ENCODE measurements at regions not wholly inside any gene's neighbourhood (a gene's known extent, or its start where the extent isn't known, plus 50 kb on each side); places are given as distances from the start of the nearest gene placed in this dataset.
"Not testable (repeated sequence)": the region's sequence is repeated elsewhere in the genome, so short reads cannot be mapped to it uniquely, and the experiment has no call there.

DNA sequence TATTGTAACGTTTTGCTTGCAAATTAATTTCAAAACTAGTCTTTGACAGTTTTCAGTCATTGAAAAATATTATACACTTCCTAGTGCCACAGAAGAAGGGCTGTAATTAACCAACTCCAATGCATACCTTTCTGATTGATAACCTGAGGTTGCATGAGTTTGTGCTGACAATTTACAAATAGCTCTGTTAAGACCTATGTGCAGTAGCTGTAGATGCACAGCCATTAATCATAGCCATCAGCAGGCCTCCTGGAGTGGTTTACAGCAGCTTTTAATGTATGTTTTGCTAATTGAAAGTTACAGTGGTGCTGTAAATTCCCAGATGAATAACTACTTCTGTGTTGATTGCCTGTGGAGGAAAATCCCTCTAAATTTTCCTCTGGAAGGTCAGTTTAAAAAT lies 758.1 kb downstream of the SH3BGRL start:
- H3K4ac ChIP-seq (ENCODE audit: low read length), result no peak overlapping the region

DNA sequence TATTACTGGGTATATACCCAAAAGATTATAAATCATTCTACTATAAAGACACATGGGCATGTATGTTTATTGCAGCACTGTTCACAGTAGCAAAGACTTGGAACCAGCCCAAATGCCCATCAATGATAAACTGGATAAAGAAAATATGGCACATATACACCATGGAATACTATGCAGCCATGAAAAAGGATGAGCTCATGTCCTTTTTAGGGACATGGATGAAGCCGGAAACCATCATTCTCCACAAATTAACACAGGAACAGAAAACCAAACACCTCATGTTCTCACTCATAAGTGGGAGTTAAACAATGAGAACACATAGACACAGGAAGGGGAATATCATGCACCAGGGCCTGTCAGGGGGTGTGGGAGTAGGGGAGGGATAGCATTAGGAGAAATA lies 772.5 kb downstream of the SH3BGRL start:
- not testable (repeated sequence) for H3K27me3 ChIP-seq (ENCODE audit: control insufficient read depth in 3 of 3, insufficient read depth in 3 of 3, low read depth in 1 of 3, low read length in 3 of 3); H3K36me3 ChIP-seq (replicated peaks in 1 of 2; ENCODE audit: control insufficient read depth in 2 of 2, insufficient read depth in 2 of 2, low read length in 2 of 2); H3K79me1 ChIP-seq (ENCODE audit: low read depth, low read length); H3K4ac ChIP-seq (ENCODE audit: low read length); H3K4me3 ChIP-seq (ENCODE audit: low read length in 2 of 2); H4K91ac ChIP-seq (ENCODE audit: low read depth, low read length, poor library complexity); H2BK120ac ChIP-seq (ENCODE audit: low read depth, low read length); H3K27ac ChIP-seq (replicated peaks; ENCODE audit: low read length); H3K14ac ChIP-seq (ENCODE audit: low read length); H3K4me1 ChIP-seq (ENCODE audit: control insufficient read depth in 2 of 2, insufficient read depth in 1 of 2, low read depth in 1 of 2, low read length in 2 of 2); H2AFZ ChIP-seq (ENCODE audit: low read length); H3K9ac ChIP-seq (ENCODE audit: low read depth, low read length, poor library complexity); DNase-seq (ENCODE audit: low spot score); H2AK5ac ChIP-seq (ENCODE audit: low read depth, low read length); H3K23ac ChIP-seq (ENCODE audit: low read depth, low read length, poor library complexity); H3K9me3 ChIP-seq (replicated peaks in 1 of 2; ENCODE audit: control insufficient read depth in 2 of 2, insufficient read depth in 1 of 2, low read depth in 1 of 2, low read length in 2 of 2); H3K4me2 ChIP-seq (ENCODE audit: insufficient read depth, low read length, poor library complexity, severe bottlenecking); H2BK15ac ChIP-seq (ENCODE audit: low read length); H4K8ac ChIP-seq (ENCODE audit: low read depth, low read length); H2BK12ac ChIP-seq (ENCODE audit: low read length); H2BK5ac ChIP-seq (ENCODE audit: low read length); H3K18ac ChIP-seq (ENCODE audit: low read length)
- WGBS, 2 donors (ENCODE audit: extremely low coverage in 2 of 2, insufficient read length in 2 of 2, insufficient replicate concordance in 1 of 2), result no CpG with 5 or more reads among the region's 1 CpG

More for the DNA sequence above, 758.1 kb downstream of the SH3BGRL start:
- Histone ChIP-seq H2BK15ac (ENCODE audit: low read length) (no peak overlapping the region), H2BK120ac (ENCODE audit: low read depth, low read length) (no peak overlapping the region), H3K79me1 (ENCODE audit: low read depth, low read length) (no peaks in the 10 kb centered on the region), H3K9me3 (replicated peaks in 1 of 2; ENCODE audit: control insufficient read depth in 2 of 2, insufficient read depth in 1 of 2, low read depth in 1 of 2, low read length in 2 of 2) (no peaks in the 10 kb centered on the region), H3K9ac (ENCODE audit: low read depth, low read length, poor library complexity) (no peak overlapping the region), H3K4me2 (ENCODE audit: insufficient read depth, low read length, poor library complexity, severe bottlenecking) (no peak overlapping the region), H3K27ac (replicated peaks; ENCODE audit: low read length) (no peak overlapping the region), H2AFZ (ENCODE audit: low read length) (no peak overlapping the region), H2AK5ac (ENCODE audit: low read depth, low read length) (no peak overlapping the region), H3K4me3 (ENCODE audit: low read length in 2 of 2) (no peak overlapping the region), H3K4me1 (ENCODE audit: control insufficient read depth in 2 of 2, insufficient read depth in 1 of 2, low read depth in 1 of 2, low read length in 2 of 2) (no peaks in the 10 kb centered on the region), H2BK12ac (ENCODE audit: low read length) (no peak overlapping the region), H4K8ac (ENCODE audit: low read depth, low read length) (no peak overlapping the region), H3K36me3 (replicated peaks in 1 of 2; ENCODE audit: control insufficient read depth in 2 of 2, insufficient read depth in 2 of 2, low read length in 2 of 2) (no peaks in the 10 kb centered on the region), H3K23ac (ENCODE audit: low read depth, low read length, poor library complexity) (no peak overlapping the region), H3K14ac (ENCODE audit: low read length) (no peak overlapping the region), H2BK5ac (ENCODE audit: low read length) (no peak overlapping the region), H4K91ac (ENCODE audit: low read depth, low read length, poor library complexity) (no peak overlapping the region), H3K18ac (ENCODE audit: low read length) (no peak overlapping the region), H3K27me3 (ENCODE audit: control insufficient read depth in 3 of 3, insufficient read depth in 3 of 3, low read depth in 1 of 3, low read length in 3 of 3) (no peaks in the 10 kb centered on the region)
- WGBS, 2 donors (ENCODE audit: extremely low coverage in 2 of 2, insufficient read length in 2 of 2, insufficient replicate concordance in 1 of 2), result no CpG with 5 or more reads among the region's 1 CpG
- DNase-seq (ENCODE audit: low spot score), result no peak

DNA sequence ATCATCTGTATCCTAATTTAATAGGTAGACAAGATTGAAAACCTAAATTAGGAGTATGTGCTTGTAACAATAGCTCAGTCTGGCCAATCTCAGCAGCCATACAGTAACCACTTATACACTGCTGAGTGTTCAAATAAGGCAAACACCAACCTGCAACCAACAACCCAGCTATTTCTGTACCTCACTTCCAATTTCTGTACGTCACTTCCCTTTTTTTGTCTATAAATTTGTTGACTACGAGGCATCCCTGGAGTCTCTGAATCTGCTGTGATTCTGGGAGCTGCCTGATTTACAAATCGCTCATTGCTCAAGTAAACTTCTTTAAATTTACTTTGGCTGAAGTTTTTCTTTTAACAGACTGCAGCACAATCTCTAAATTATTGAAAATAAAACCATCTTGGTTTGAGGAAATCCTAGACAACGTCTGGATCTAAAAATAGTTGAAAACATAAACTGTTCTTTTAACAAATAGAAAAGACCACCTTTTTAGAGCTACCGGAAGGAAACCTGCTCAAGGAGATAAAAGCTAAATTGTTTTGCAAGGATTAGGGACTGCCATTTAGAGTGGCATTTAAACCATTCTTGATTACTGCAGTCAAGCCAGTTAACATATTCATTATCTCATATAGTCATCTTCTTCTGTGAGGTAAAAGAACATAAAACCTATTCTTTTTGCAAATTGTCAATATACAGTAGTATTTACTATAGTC lies 778.1 kb downstream of the SH3BGRL start:
- no CpG with 5 or more reads among the region's 5 CpGs for WGBS, 2 donors (ENCODE audit: extremely low coverage in 2 of 2, insufficient read length in 2 of 2, insufficient replicate concordance in 1 of 2)
- no peak for DNase-seq (ENCODE audit: low spot score)
- Histone ChIP-seq H4K91ac (ENCODE audit: low read depth, low read length, poor library complexity) (no peak overlapping the region), H2BK120ac (ENCODE audit: low read depth, low read length) (no peak overlapping the region), H3K18ac (ENCODE audit: low read length) (no peak overlapping the region), H3K27ac (replicated peaks; ENCODE audit: low read length) (no peak overlapping the region), H3K4me3 (ENCODE audit: low read length in 2 of 2) (no peak overlapping the region), H3K14ac (ENCODE audit: low read length) (no peak overlapping the region), H3K23ac (ENCODE audit: low read depth, low read length, poor library complexity) (no peak overlapping the region), H3K27me3 (ENCODE audit: control insufficient read depth in 3 of 3, insufficient read depth in 3 of 3, low read depth in 1 of 3, low read length in 3 of 3) (no peaks in the 10 kb centered on the region), H4K8ac (ENCODE audit: low read depth, low read length) (no peak overlapping the region), H3K9me3 (replicated peaks in 1 of 2; ENCODE audit: control insufficient read depth in 2 of 2, insufficient read depth in 1 of 2, low read depth in 1 of 2, low read length in 2 of 2) (no peaks in the 10 kb centered on the region), H2BK12ac (ENCODE audit: low read length) (no peak overlapping the region), H3K4ac (ENCODE audit: low read length) (no peak overlapping the region), H3K79me1 (ENCODE audit: low read depth, low read length) (no peaks in the 10 kb centered on the region), H2AFZ (ENCODE audit: low read length) (no peak overlapping the region), H2BK5ac (ENCODE audit: low read length) (no peak overlapping the region), H2BK15ac (ENCODE audit: low read length) (no peak overlapping the region), H3K4me1 (ENCODE audit: control insufficient read depth in 2 of 2, insufficient read depth in 1 of 2, low read depth in 1 of 2, low read length in 2 of 2) (no peaks in the 10 kb centered on the region), H3K4me2 (ENCODE audit: insufficient read depth, low read length, poor library complexity, severe bottlenecking) (no peak overlapping the region), H2AK5ac (ENCODE audit: low read depth, low read length) (no peak overlapping the region), H3K9ac (ENCODE audit: low read depth, low read length, poor library complexity) (no peak overlapping the region), H3K36me3 (replicated peaks in 1 of 2; ENCODE audit: control insufficient read depth in 2 of 2, insufficient read depth in 2 of 2, low read length in 2 of 2) (no peaks in the 10 kb centered on the region)

DNA sequence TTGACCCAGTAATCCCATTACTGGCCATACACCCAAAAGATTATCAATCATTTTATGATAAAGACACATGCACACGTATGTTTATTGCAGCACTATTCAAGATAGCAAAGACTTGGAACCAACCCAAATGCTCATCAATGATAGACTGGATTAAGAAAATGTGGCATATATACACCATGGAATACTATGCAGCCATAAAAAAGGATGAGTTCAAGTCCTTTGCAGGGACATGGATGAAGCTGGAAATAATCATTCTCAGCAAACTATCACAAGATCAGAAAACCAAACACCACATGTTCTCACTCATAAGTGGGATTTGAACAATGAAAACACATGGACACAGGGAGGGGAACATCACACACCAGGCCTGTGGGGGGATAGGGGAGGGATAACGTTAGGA lies 785.3 kb downstream of the SH3BGRL start:
- not testable (repeated sequence) for H3K23ac ChIP-seq (ENCODE audit: low read depth, low read length, poor library complexity); H3K4me2 ChIP-seq (ENCODE audit: insufficient read depth, low read length, poor library complexity, severe bottlenecking); H2BK15ac ChIP-seq (ENCODE audit: low read length); H3K14ac ChIP-seq (ENCODE audit: low read length); H3K79me1 ChIP-seq (ENCODE audit: low read depth, low read length); H2BK5ac ChIP-seq (ENCODE audit: low read length); H3K18ac ChIP-seq (ENCODE audit: low read length); H3K4ac ChIP-seq (ENCODE audit: low read length); H3K36me3 ChIP-seq (replicated peaks in 1 of 2; ENCODE audit: control insufficient read depth in 2 of 2, insufficient read depth in 2 of 2, low read length in 2 of 2); H3K9me3 ChIP-seq (replicated peaks in 1 of 2; ENCODE audit: control insufficient read depth in 2 of 2, insufficient read depth in 1 of 2, low read depth in 1 of 2, low read length in 2 of 2); H2AFZ ChIP-seq (ENCODE audit: low read length); H2BK12ac ChIP-seq (ENCODE audit: low read length); H2BK120ac ChIP-seq (ENCODE audit: low read depth, low read length); H2AK5ac ChIP-seq (ENCODE audit: low read depth, low read length); H3K4me3 ChIP-seq (ENCODE audit: low read length in 2 of 2); H4K8ac ChIP-seq (ENCODE audit: low read depth, low read length); DNase-seq (ENCODE audit: low spot score); H3K4me1 ChIP-seq (ENCODE audit: control insufficient read depth in 2 of 2, insufficient read depth in 1 of 2, low read depth in 1 of 2, low read length in 2 of 2); H3K9ac ChIP-seq (ENCODE audit: low read depth, low read length, poor library complexity); H3K27ac ChIP-seq (replicated peaks; ENCODE audit: low read length); H3K27me3 ChIP-seq (ENCODE audit: control insufficient read depth in 3 of 3, insufficient read depth in 3 of 3, low read depth in 1 of 3, low read length in 3 of 3); H4K91ac ChIP-seq (ENCODE audit: low read depth, low read length, poor library complexity)
- WGBS, 2 donors (ENCODE audit: extremely low coverage in 2 of 2, insufficient read length in 2 of 2, insufficient replicate concordance in 1 of 2), result no CpG with 5 or more reads among the region's 2 CpGs

Measured in neuronal stem cell (in vitro differentiated cells).